Activated CD4-positive, alpha-beta memory T cell treated with anti-CD3 and anti-CD28 coated beads, Interleukin-2, amount 10 ng/mL, durations not matched to agents 7 days and 5 days (primary cell): ENCODE measurements at regions not wholly inside any gene's neighbourhood (a gene's known extent, or its start where the extent isn't known, plus 50 kb on each side); places are given as distances from the start of the nearest gene placed in this dataset.

Experiments
- CTCF ChIA-PET: fragments of 350-600 bp; sonication (Branson Sonifier 250); formaldehyde crosslinking; loops from one replicate; lab custom pipeline; 2021; ENCODE audit warnings: antibody characterized with exemption, inconsistent platforms; lab: Charles Lee
- POLR2A ChIA-PET: fragments of 350-600 bp; sonication (Branson Sonifier 250); formaldehyde crosslinking; loops from one replicate; lab custom pipeline; 2021; ENCODE audit warnings: antibody characterized with exemption; lab: Charles Lee
- DNase-seq: peaks from one replicate; pipeline ENCODE4 v3.0.0-alpha.2; 2020
- H3K27ac Mint-ChIP-seq: one replicate; pipeline ENCODE4 v1.8.0; 2021; ENCODE audit warnings: mild to moderate bottlenecking, mixed read lengths
- H3K27me3 Mint-ChIP-seq: one replicate; pipeline ENCODE4 v1.8.0; 2021; ENCODE audit warnings: mixed read lengths
- H3K36me3 Mint-ChIP-seq: one replicate; pipeline ENCODE4 v1.8.0; 2021; ENCODE audit warnings: low read depth, mixed read lengths
- H3K4me1 Mint-ChIP-seq: one replicate; pipeline ENCODE4 v1.8.0; 2021; ENCODE audit warnings: mixed read lengths
- H3K4me3 Mint-ChIP-seq: one replicate; pipeline ENCODE4 v1.8.0; 2021; ENCODE audit warnings: mild to moderate bottlenecking, mixed read lengths
- H3K9me3 Mint-ChIP-seq: one replicate; pipeline ENCODE4 v1.8.0; 2021; ENCODE audit warnings: mixed read lengths

GRCh38 chr10:105726149-105726548, 1085.1 kb downstream of the SORCS3 start:
- Mint-ChIP-seq H3K36me3 (no peaks in the 10 kb centered on the region), H3K9me3 (peaks cover 6% of the 10 kb centered on the region), H3K27ac (no peak overlapping the region), H3K4me3 (no peak overlapping the region), H3K27me3 (no peaks in the 10 kb centered on the region), H3K4me1 (no peaks in the 10 kb centered on the region)
- no peak for DNase-seq
- ChIA-PET POLR2A (no interaction called here), CTCF (no interaction called here)

DNA sequence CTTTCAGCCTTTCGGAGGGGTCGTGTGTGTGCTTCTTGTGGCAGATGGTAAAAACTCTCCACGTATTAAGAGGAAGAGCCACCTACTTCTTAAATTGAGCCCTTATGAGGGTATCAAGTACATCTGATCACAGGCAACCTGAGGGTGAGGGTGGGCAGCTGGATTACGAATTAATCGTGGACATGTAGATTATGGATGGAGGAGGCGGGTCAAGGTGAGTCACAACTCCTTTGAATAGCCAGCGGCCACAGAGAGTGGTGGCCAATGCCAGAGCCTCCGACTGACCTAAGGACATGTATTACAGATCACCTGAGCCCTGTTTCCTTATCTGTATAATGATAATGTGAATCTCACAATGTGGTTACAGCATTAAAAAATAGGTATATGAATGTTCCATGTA, 1083.9 kb downstream of the SORCS3 start:
- no peak overlapping the region for H3K27ac Mint-ChIP-seq
- H3K4me1 Mint-ChIP-seq: no peaks in the 10 kb centered on the region
- H3K9me3 Mint-ChIP-seq: peaks cover 6% of the 10 kb centered on the region
- H3K27me3 Mint-ChIP-seq: no peaks in the 10 kb centered on the region
- DNase-seq: no peak
- no peaks in the 10 kb centered on the region for H3K36me3 Mint-ChIP-seq
- ChIA-PET POLR2A (no interaction called here), CTCF (no interaction called here)
- H3K4me3 Mint-ChIP-seq: no peak overlapping the region

DNA sequence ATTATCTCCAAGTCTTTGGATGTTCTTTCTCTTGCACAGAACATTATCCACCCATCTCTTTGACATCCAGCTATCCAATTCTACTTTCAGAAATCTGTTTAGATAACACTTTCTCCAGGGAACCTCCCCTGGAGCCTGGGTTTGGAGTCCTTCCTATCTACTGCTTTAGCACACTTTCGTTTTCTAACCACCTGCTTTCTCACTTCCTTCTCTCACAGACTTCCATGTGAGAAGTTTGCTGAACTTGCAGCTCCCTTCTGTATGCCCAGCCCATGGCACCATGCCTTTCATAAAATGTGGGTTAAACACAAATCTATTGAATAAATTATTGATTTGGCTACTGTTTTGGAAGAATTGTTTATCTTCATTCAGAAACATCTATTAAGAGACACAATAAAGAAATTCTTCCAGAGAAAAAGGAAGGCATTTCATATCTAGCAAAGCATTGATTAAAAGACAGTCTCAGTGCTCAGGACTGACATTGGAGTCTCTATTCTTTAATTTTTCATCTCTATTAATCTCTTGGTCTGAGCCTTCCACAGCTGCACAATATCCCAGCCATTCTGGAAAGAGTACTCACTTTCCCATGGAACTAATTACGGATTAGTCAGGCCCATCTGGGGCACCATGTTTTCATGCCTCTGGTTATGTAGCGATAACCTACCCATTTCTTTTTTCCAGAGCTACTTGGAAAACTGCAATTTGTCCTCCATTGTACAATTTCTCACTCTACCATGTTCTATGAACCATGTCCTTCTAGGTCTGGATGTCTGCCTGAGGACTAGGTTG, 1077.3 kb downstream of the SORCS3 start:
- Mint-ChIP-seq H3K27me3 (no peaks in the 10 kb centered on the region), H3K4me3 (no peak overlapping the region), H3K27ac (no peak overlapping the region), H3K9me3 (peaks cover 13% of the 10 kb centered on the region), H3K36me3 (no peaks in the 10 kb centered on the region), H3K4me1 (no peaks in the 10 kb centered on the region)
- DNase-seq: no peak
- ChIA-PET POLR2A (no interaction called here), CTCF (no interaction called here)

DNA sequence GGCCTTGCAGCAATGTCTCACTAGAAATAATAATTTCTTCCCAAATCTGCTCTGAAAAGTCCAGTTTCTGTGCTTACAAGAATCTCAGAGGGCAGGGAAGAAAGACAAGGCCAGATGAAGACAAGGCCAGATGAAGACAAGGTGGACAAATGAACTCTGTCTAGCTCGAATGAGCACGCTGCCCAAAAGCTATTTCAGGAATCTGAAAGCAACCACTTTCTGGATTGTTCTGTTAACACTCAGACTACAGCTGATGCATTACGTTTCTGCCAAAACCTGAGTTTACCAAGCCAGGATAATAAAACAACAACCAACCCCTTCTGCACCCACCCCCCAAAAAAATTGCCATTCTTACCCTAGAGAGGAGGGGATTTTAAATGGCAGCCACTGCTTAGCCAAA, 1073.6 kb downstream of the SORCS3 start:
- Mint-ChIP-seq H3K4me1 (no peaks in the 10 kb centered on the region), H3K27me3 (no peaks in the 10 kb centered on the region), H3K36me3 (no peaks in the 10 kb centered on the region), H3K4me3 (no peak overlapping the region), H3K9me3 (peaks cover 23% of the 10 kb centered on the region), H3K27ac (no peak overlapping the region)
- ChIA-PET CTCF (no interaction called here), POLR2A (no interaction called here)
- no peak for DNase-seq

- H3K27ac Mint-ChIP-seq: no peak overlapping the region
- H3K9me3 Mint-ChIP-seq: peaks cover 13% of the 10 kb centered on the region
- no peaks in the 10 kb centered on the region for H3K4me1 Mint-ChIP-seq
- ChIA-PET CTCF (interaction anchor here (0.7 kb wide), 1 partner anchor 353 kb away, joined by 3 read pairs; no protein-coding TSS in a partner anchor), POLR2A (no interaction called here)
- no peak overlapping the region for H3K4me3 Mint-ChIP-seq
- no peaks in the 10 kb centered on the region for H3K27me3 Mint-ChIP-seq
- no peaks in the 10 kb centered on the region for H3K36me3 Mint-ChIP-seq
- DNase-seq: no peak
Measured at GRCh38 chr10:105707603-105708002, 1066.5 kb downstream of the SORCS3 start.

DNA sequence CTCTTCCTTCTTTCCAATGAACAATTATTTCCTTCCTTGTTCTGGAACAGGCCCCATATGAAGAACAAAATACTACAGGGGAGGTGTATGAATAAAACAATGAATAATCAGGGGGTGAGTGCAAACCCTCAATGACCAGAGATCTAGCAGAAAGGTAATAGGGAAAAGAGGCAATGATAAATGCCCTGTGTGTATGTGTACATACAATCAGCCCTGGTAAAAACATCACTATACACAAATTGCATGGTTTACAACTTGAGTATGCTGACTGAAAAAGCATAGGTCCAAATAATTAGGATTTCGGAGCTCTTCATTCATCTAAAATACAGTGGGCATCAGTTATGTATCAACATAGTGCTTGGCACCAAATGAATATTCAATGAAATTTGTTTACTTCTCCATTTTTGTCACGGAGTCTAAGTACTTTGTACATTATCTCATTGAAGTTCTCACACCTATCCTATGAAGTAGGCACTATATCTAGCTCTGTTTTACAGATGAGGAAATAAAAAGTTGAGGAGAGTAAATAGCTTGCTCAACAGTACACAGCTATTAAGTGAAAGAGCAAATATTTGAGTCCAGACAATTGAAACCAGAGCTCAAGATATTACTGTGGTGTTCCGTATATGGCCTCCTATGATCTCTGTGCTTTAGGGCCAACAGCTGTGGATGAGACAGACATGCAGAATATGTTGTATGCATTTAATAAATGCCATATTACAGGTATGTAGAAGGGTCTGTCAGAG, 1065.4 kb downstream of the SORCS3 start:
- CTCF ChIA-PET: no interaction called here
- no peaks in the 10 kb centered on the region for H3K4me1 Mint-ChIP-seq
- H3K27me3 Mint-ChIP-seq: no peaks in the 10 kb centered on the region
- H3K36me3 Mint-ChIP-seq: no peaks in the 10 kb centered on the region
- POLR2A ChIA-PET: no interaction called here
- no peak overlapping the region for H3K27ac Mint-ChIP-seq
- DNase-seq: no peak
- no peak overlapping the region for H3K4me3 Mint-ChIP-seq
- peaks cover 11% of the 10 kb centered on the region for H3K9me3 Mint-ChIP-seq

DNA sequence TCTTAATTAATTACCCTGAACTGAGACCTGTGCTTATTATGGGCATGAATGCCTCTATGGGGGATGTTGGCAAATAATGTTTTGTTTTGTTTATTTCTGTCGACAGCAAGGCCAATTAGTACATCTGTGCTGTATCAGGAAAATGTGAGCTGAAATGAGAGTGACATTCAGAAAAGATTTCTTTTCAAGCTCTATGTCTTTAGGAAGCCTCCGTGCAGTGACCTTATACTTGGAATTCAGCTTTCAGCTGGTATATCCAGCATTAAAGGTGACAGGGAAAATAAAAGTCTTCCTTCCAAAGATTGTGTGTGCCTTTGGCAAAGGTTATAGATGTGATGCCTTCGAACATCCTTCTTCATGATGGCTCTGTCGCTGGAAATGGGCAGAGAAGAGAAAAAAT, 1061.1 kb downstream of the SORCS3 start:
- DNase-seq: no peak
- ChIA-PET POLR2A (no interaction called here), CTCF (no interaction called here)
- Mint-ChIP-seq H3K9me3 (peaks cover 6% of the 10 kb centered on the region), H3K27me3 (no peaks in the 10 kb centered on the region), H3K27ac (no peak overlapping the region), H3K36me3 (no peaks in the 10 kb centered on the region), H3K4me1 (no peaks in the 10 kb centered on the region), H3K4me3 (no peak overlapping the region)

DNA sequence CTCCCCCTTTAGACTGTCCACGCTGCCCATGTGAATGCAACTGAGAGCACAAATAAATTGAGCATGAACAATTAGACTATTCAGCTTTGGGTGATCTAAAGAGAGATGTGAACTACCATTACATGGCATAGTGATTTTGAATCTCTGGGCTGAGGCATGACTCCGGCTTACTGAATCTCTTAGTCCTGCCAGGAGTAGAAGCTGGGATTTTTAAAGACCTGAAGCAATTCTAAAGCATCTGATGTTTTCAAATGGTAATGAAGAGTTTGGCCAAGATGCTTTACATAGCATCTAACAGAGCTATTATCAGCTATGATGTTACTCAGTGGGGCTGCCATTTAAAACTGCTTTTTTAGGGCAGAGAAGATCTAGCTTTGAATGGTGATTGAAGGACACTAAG, 1059.1 kb downstream of the SORCS3 start:
- POLR2A ChIA-PET: no interaction called here
- Mint-ChIP-seq H3K9me3 (peaks cover 6% of the 10 kb centered on the region), H3K4me1 (no peaks in the 10 kb centered on the region), H3K36me3 (no peaks in the 10 kb centered on the region), H3K27ac (no peak overlapping the region), H3K27me3 (no peaks in the 10 kb centered on the region), H3K4me3 (no peak overlapping the region)
- no peak for DNase-seq
- CTCF ChIA-PET: no interaction called here

GRCh38 chr10:105699504-105699903, 1058.4 kb downstream of the SORCS3 start:
- Mint-ChIP-seq H3K4me1 (no peaks in the 10 kb centered on the region), H3K9me3 (peaks cover 6% of the 10 kb centered on the region), H3K27ac (no peak overlapping the region), H3K4me3 (no peak overlapping the region), H3K36me3 (no peaks in the 10 kb centered on the region), H3K27me3 (no peaks in the 10 kb centered on the region)
- no peak for DNase-seq
- POLR2A ChIA-PET: no interaction called here
- CTCF ChIA-PET: no interaction called here

DNA sequence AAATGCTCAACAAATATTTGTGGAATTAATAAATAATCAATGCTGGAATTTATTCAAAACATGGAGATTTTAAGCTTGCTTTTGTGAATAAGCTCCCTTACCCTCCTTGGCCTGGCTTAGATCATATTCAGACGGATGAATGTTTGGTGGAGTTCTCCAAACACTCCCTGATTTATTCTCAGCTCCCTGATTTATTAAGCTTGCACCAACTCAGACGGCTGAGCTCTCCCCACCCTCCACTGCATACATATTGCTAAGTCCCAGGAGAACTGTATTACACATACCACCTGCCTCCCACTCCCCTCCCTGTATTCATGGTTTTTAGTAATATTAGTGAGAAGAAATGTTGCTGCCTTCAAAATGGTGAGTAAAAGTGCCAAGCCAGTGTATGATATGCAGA, 1057.5 kb downstream of the SORCS3 start:
- Mint-ChIP-seq H3K9me3 (peaks cover 3% of the 10 kb centered on the region), H3K4me3 (no peak overlapping the region), H3K27me3 (no peaks in the 10 kb centered on the region), H3K36me3 (no peaks in the 10 kb centered on the region), H3K27ac (no peak overlapping the region), H3K4me1 (no peaks in the 10 kb centered on the region)
- CTCF ChIA-PET: no interaction called here
- POLR2A ChIA-PET: no interaction called here
- no peak for DNase-seq

GRCh38 chr10:105697290-105697780, 1056.2 kb downstream of the SORCS3 start:
- Mint-ChIP-seq H3K4me3 (no peak overlapping the region), H3K27me3 (no peaks in the 10 kb centered on the region), H3K27ac (no peak overlapping the region), H3K36me3 (no peaks in the 10 kb centered on the region), H3K4me1 (no peaks in the 10 kb centered on the region), H3K9me3 (peaks cover 2% of the 10 kb centered on the region)
- POLR2A ChIA-PET: no interaction called here
- CTCF ChIA-PET: no interaction called here
- no peak for DNase-seq

- no peak overlapping the region for H3K27ac Mint-ChIP-seq
- no peak for DNase-seq
- H3K4me3 Mint-ChIP-seq: no peak overlapping the region
- H3K27me3 Mint-ChIP-seq: no peaks in the 10 kb centered on the region
- H3K36me3 Mint-ChIP-seq: no peaks in the 10 kb centered on the region
- POLR2A ChIA-PET: no interaction called here
- H3K4me1 Mint-ChIP-seq: no peaks in the 10 kb centered on the region
- no peaks in the 10 kb centered on the region for H3K9me3 Mint-ChIP-seq
- CTCF ChIA-PET: no interaction called here
Measured at GRCh38 chr10:105691811-105692210, 1050.7 kb downstream of the SORCS3 start.

GRCh38 chr10:105682911-105683310, 1041.8 kb downstream of the SORCS3 start:
- Mint-ChIP-seq H3K36me3 (no peaks in the 10 kb centered on the region), H3K9me3 (peaks cover 6% of the 10 kb centered on the region), H3K27me3 (no peaks in the 10 kb centered on the region), H3K4me1 (no peaks in the 10 kb centered on the region), H3K4me3 (no peak overlapping the region), H3K27ac (no peak overlapping the region)
- CTCF ChIA-PET: no interaction called here
- DNase-seq: no peak
- POLR2A ChIA-PET: no interaction called here
